A549 (cell line): ENCODE measurements at regions not wholly inside any gene's neighbourhood (a gene's known extent, or its start where the extent isn't known, plus 50 kb on each side); places are given as distances from the start of the nearest gene placed in this dataset.

Experiments
- ESRRA ChIP-seq: fragments of 150-350 bp; IDR thresholded peaks from 2 replicates; pipeline ENCODE4 v1.6.1; 2014; ENCODE audit warnings: mild to moderate bottlenecking, low read length, borderline replicate concordance
- HOXB13 ChIP-seq: fragments of 250-450 bp; sonication (Bioruptor Pico); IDR thresholded peaks from 2 replicates; pipeline ENCODE4 v1.5.0; 2020; ENCODE audit warnings: low read depth, mild to moderate bottlenecking, moderate library complexity
- NPAS2 ChIP-seq: fragments of 250-450 bp; sonication (Bioruptor Pico); IDR thresholded peaks from 2 replicates; pipeline ENCODE4 v1.8.0; 2022; ENCODE audit warnings: mild to moderate bottlenecking, moderate library complexity, borderline replicate concordance
- POLR2A ChIP-seq: IDR thresholded peaks from 2 replicates; pipeline ENCODE4 v1.6.1; 2012; ENCODE audit warnings: mild to moderate bottlenecking, low read length
- RFX5 ChIP-seq: fragments of 450-650 bp; IDR thresholded peaks from 2 replicates; pipeline ENCODE4 v1.7.1; 2014; ENCODE audit warnings: antibody characterized with exemption, mild to moderate bottlenecking, moderate library complexity
- TF ChIP-seq, protein P1 (sequence below): fragments of 200-600 bp; sonication (generic); IDR thresholded peaks from 2 replicates; pipeline ENCODE4 v1.6.1; 2016; ENCODE audit warnings: antibody characterized with exemption, mild to moderate bottlenecking, moderate library complexity
- TF ChIP-seq, protein P2 (sequence below): fragments of >200 bp; sonication (Bioruptor Twin); formaldehyde crosslinking; IDR thresholded peaks from 3 replicates; pipeline ENCODE4 v1.5.1; 2016

DNA sequence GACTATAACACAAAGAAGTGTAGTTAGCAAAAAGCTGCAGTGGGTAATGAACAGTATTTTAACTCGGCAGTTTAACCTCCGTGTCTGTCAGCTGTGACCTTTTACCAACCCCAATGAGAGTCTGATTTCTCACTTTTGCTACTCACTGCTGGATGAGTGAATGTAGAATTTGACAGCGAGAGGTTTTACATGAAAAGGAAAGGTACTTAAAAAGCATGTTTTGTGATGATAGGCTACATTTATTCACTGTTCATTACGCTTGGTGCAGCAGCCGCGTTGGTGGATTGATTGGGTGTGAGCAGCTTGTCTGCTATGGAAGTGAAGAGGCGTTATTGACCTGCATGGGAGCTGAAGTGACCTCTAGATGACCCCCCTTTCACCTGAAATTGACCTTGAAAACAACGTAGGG lies 867.7 kb downstream of the NR2F1-AS1 start:
- TF ChIP-seq, protein P1, sequence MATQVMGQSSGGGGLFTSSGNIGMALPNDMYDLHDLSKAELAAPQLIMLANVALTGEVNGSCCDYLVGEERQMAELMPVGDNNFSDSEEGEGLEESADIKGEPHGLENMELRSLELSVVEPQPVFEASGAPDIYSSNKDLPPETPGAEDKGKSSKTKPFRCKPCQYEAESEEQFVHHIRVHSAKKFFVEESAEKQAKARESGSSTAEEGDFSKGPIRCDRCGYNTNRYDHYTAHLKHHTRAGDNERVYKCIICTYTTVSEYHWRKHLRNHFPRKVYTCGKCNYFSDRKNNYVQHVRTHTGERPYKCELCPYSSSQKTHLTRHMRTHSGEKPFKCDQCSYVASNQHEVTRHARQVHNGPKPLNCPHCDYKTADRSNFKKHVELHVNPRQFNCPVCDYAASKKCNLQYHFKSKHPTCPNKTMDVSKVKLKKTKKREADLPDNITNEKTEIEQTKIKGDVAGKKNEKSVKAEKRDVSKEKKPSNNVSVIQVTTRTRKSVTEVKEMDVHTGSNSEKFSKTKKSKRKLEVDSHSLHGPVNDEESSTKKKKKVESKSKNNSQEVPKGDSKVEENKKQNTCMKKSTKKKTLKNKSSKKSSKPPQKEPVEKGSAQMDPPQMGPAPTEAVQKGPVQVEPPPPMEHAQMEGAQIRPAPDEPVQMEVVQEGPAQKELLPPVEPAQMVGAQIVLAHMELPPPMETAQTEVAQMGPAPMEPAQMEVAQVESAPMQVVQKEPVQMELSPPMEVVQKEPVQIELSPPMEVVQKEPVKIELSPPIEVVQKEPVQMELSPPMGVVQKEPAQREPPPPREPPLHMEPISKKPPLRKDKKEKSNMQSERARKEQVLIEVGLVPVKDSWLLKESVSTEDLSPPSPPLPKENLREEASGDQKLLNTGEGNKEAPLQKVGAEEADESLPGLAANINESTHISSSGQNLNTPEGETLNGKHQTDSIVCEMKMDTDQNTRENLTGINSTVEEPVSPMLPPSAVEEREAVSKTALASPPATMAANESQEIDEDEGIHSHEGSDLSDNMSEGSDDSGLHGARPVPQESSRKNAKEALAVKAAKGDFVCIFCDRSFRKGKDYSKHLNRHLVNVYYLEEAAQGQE, result no peak
- TF ChIP-seq, protein P2, sequence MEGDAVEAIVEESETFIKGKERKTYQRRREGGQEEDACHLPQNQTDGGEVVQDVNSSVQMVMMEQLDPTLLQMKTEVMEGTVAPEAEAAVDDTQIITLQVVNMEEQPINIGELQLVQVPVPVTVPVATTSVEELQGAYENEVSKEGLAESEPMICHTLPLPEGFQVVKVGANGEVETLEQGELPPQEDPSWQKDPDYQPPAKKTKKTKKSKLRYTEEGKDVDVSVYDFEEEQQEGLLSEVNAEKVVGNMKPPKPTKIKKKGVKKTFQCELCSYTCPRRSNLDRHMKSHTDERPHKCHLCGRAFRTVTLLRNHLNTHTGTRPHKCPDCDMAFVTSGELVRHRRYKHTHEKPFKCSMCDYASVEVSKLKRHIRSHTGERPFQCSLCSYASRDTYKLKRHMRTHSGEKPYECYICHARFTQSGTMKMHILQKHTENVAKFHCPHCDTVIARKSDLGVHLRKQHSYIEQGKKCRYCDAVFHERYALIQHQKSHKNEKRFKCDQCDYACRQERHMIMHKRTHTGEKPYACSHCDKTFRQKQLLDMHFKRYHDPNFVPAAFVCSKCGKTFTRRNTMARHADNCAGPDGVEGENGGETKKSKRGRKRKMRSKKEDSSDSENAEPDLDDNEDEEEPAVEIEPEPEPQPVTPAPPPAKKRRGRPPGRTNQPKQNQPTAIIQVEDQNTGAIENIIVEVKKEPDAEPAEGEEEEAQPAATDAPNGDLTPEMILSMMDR, result no peak
- TF ChIP-seq NPAS2 (CRISPR knock-in tag) (no peak), ESRRA (no peak), RFX5 (no peak), HOXB13 (CRISPR knock-in tag) (no peak), POLR2A (no peak)
